A549 (cell line): ENCODE measurements at regions not wholly inside any gene's neighbourhood (a gene's known extent, or its start where the extent isn't known, plus 50 kb on each side); places are given as distances from the start of the nearest gene placed in this dataset.

ENCODE experiments used
- ATAC-seq, 2 experiments: fragments of 200-7000 bp in 1 of 2; fragments of >200 bp in 1 of 2; cut with Nextera tagmentation in 1 of 2; cut with Tn5 transposase in 1 of 2; 3 replicates each; pipeline versions ENCODE4 v1.8.0 to v1.9.1; 2018 to 2020; ENCODE audit warnings: mild to moderate bottlenecking in 1 of 2, moderate library complexity in 1 of 2
- CTCF ChIA-PET: fragments of 300-600 bp; sonication (Branson Sonifier 250); formaldehyde crosslinking; extraction: SDS; loops from one replicate; lab custom pipeline; 2021; ENCODE audit warnings: antibody characterized with exemption, inconsistent platforms; lab: Yijun Ruan, JAX
- POLR2A ChIA-PET: fragments of 350-600 bp; formaldehyde crosslinking; extraction: SDS; loops from one replicate; lab custom pipeline; 2021; ENCODE audit warnings: antibody characterized with exemption, inconsistent platforms; lab: Yijun Ruan, JAX
- DNase-seq, 2 experiments: peaks; one replicate each; pipeline versions ENCODE4 v3.0.0 to v3.0.0-alpha.2; 2011 to 2016; ENCODE audit warnings: low read depth in 1 of 2, low spot score in 1 of 2
- FAIRE-seq: peaks from 2 replicates; lab custom pipeline; 2011; peaks lifted over from hg19 to GRCh38; lab: Jason Lieb, UNC
- H3K27ac ChIP-seq, 2 experiments: fragments of >200 bp; sonication (Bioruptor Twin); formaldehyde crosslinking; 3 replicates each; pipeline ENCODE4 v1.5.1; 2016 to 2017
- H3K4me1 ChIP-seq: fragments of >200 bp; sonication (Bioruptor Twin); formaldehyde crosslinking; 3 replicates; pipeline ENCODE4 v1.6.1; 2016
- H3K4me2 ChIP-seq: fragments of >200 bp; sonication (Bioruptor Twin); formaldehyde crosslinking; 3 replicates; pipeline ENCODE4 v1.6.1; 2016
- H3K4me3 ChIP-seq: fragments of >200 bp; sonication (Bioruptor Twin); formaldehyde crosslinking; 3 replicates; pipeline ENCODE4 v1.5.1; 2016
- H3K9me3 ChIP-seq: fragments of >200 bp; sonication (Bioruptor Twin); formaldehyde crosslinking; 3 replicates; pipeline ENCODE4 v1.6.1; 2016
- CBX2 ChIP-seq: fragments of 200-600 bp; sonication (generic); IDR thresholded peaks from 2 replicates; pipeline ENCODE4 v1.6.1; 2016; ENCODE audit warnings: low read depth, mild to moderate bottlenecking, borderline replicate concordance
- CHD4 ChIP-seq: fragments of 200-600 bp; sonication (generic); IDR thresholded peaks from 2 replicates; pipeline ENCODE4 v1.6.1; 2016; ENCODE audit warnings: antibody characterized with exemption, mild to moderate bottlenecking, borderline replicate concordance
- EHF ChIP-seq: fragments of 250-450 bp; sonication (Bioruptor Pico); IDR thresholded peaks from 2 replicates; pipeline ENCODE4 v1.5.0; 2020; ENCODE audit warnings: mild to moderate bottlenecking
- EHMT2 ChIP-seq: fragments of 200-600 bp; sonication (generic); IDR thresholded peaks from 2 replicates; pipeline ENCODE4 v1.6.1; 2016; ENCODE audit warnings: antibody characterized with exemption, low read depth, mild to moderate bottlenecking, moderate library complexity
- EP300 ChIP-seq, 2 experiments: fragments of >200 bp; sonication (Bioruptor Twin); formaldehyde crosslinking; IDR thresholded peaks; 2 replicates in 1 of 2; 3 replicates in 1 of 2; pipeline ENCODE4 v1.6.1; 2016 to 2017
- ESRRA ChIP-seq: fragments of 150-350 bp; IDR thresholded peaks from 2 replicates; pipeline ENCODE4 v1.6.1; 2014; ENCODE audit warnings: mild to moderate bottlenecking, low read length, borderline replicate concordance
- FOSB ChIP-seq: fragments of 250-450 bp; sonication (Bioruptor Pico); IDR thresholded peaks from 2 replicates; pipeline ENCODE4 v1.5.0; 2020; ENCODE audit warnings: mild to moderate bottlenecking, moderate library complexity
- FOSL2 ChIP-seq, 2 experiments: fragments of 450-650 bp in 1 of 2; fragments of >200 bp in 1 of 2; sonication (Bioruptor Twin) in 1 of 2; formaldehyde crosslinking; IDR thresholded peaks; 2 replicates each; pipeline versions ENCODE4 v1.5.0 to v1.6.1; 2016 to 2020; ENCODE audit warnings: mild to moderate bottlenecking in 1 of 2, moderate library complexity in 1 of 2
- GATA3 ChIP-seq: IDR thresholded peaks from 2 replicates; pipeline ENCODE4 v1.6.1; 2012; ENCODE audit warnings: borderline replicate concordance
- HDAC2 ChIP-seq: fragments of 200-600 bp; sonication (generic); IDR thresholded peaks from 2 replicates; pipeline ENCODE4 v1.6.1; 2016
- HOXB13 ChIP-seq: fragments of 250-450 bp; sonication (Bioruptor Pico); IDR thresholded peaks from 2 replicates; pipeline ENCODE4 v1.5.0; 2020; ENCODE audit warnings: low read depth, mild to moderate bottlenecking, moderate library complexity
- HOXB5 ChIP-seq: fragments of 250-450 bp; sonication (Bioruptor Pico); IDR thresholded peaks from 2 replicates; pipeline ENCODE4 v1.5.0; 2020; ENCODE audit warnings: mild to moderate bottlenecking, moderate library complexity
- JUN ChIP-seq, 2 experiments: fragments of >200 bp; sonication (Bioruptor Twin); formaldehyde crosslinking; IDR thresholded peaks; 2 replicates in 1 of 2; 3 replicates in 1 of 2; pipeline ENCODE4 v1.6.1; 2016 to 2017
- MAZ ChIP-seq: fragments of 150-350 bp; IDR thresholded peaks from 2 replicates; pipeline ENCODE4 v1.6.1; 2014; ENCODE audit warnings: antibody characterized with exemption, low read depth, low read length, borderline replicate concordance
- PHF8 ChIP-seq: fragments of 200-600 bp; sonication (generic); IDR thresholded peaks from 2 replicates; pipeline ENCODE4 v1.6.1; 2016; ENCODE audit warnings: low read depth, mild to moderate bottlenecking, antibody characterized with exemption, moderate library complexity, borderline replicate concordance
- POLR2A ChIP-seq: IDR thresholded peaks from 2 replicates; pipeline ENCODE4 v1.6.1; 2012; ENCODE audit warnings: mild to moderate bottlenecking, low read length
- RAD21 ChIP-seq, 2 experiments: fragments of >200 bp in 1 of 2; sonication (Bioruptor Twin) in 1 of 2; formaldehyde crosslinking in 1 of 2; IDR thresholded peaks in 1 of 2; conservative IDR thresholded peaks in 1 of 2; 2 replicates in 1 of 2; 3 replicates in 1 of 2; pipeline ENCODE4 v1.6.1; 2012 to 2018; ENCODE audit warnings: inconsistent platforms in 1 of 2
- TP53 ChIP-seq: fragments of 250-450 bp; sonication (Bioruptor Pico); IDR thresholded peaks from 2 replicates; pipeline ENCODE4 v1.5.0; 2021; ENCODE audit warnings: mild to moderate bottlenecking, moderate library complexity
- ZFP36 ChIP-seq: fragments of 450-650 bp; IDR thresholded peaks from 2 replicates; pipeline ENCODE4 v1.6.1; 2014; ENCODE audit warnings: borderline replicate concordance; ENCODE audit not compliant: partially characterized antibody
- ZSCAN20 ChIP-seq: fragments of 250-450 bp; sonication (Bioruptor Pico); IDR thresholded peaks from 2 replicates; pipeline ENCODE4 v1.8.0; 2022; ENCODE audit warnings: mild to moderate bottlenecking, moderate library complexity
- WGBS: methylation state at CpG from one replicate; pipeline ENCODE4 v1.1.6; 2017; ENCODE audit errors: missing lambda C conversion rate; 5-methylcytosine and 5-hydroxymethylcytosine counted together
- TF ChIP-seq, protein P1 (sequence below): IDR thresholded peaks from 2 replicates; pipeline ENCODE4 v1.6.1; 2012; ENCODE audit warnings: low read depth, borderline replicate concordance
- TF ChIP-seq, protein P2 (sequence below): fragments of >200 bp; sonication (Bioruptor Twin); formaldehyde crosslinking; IDR thresholded peaks from 3 replicates; pipeline ENCODE4 v1.6.1; 2016
- TF ChIP-seq, protein P3 (sequence below): fragments of >200 bp; sonication (Bioruptor Twin); formaldehyde crosslinking; IDR thresholded peaks from 3 replicates; pipeline ENCODE4 v1.5.1; 2016
- TF ChIP-seq, protein P4 (sequence below): IDR thresholded peaks from 2 replicates; pipeline ENCODE4 v1.6.1; 2012
- TF ChIP-seq, protein P5 (sequence below): fragments of >200 bp; sonication (Bioruptor Twin); formaldehyde crosslinking; IDR thresholded peaks from 2 replicates; pipeline ENCODE4 v1.6.1; 2016

DNA sequence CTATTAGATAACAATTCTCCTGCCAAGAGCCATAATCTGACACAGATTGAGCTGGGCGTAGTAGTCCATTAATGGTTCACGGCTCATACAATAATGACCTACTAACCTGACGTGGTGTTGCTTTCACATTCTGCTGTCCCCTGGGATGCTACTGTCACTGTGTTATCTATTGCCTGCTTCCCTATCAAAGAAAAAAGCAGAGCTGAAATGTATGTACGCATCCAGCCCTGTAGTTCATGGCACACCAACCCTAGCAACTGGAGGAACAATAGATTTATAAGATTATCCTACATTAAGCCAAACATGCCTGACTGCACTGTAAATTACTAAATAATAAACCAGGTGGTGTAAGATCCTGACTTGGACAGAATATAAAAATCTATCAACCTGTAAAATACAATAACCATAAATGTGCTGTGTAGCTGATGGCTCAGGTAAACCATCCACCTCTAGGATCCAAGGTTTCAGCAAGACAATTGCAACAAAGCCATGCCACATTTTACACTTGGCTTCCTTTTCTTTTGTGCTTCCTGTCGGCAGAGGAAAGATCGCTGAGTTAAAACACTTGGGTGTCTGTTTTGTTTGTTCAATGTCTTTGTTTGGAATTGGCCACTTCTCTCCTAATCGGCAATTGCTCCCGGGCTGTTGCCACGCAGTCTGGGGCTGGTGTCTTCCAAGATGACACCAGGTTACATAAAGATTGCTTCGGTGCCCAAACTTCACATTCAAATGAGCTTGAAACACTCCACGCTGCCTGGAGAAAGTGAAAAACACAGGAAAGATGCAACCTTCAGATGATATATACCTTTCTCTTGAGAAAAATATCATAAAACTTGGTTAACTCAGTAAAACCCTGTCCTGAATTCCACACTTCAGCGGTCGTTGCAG is 143.9 kb upstream of the MGMT start:
- FAIRE-seq (no peak), DNase-seq (no peak), ATAC-seq (no peak)
- H3K27ac ChIP-seq: no peak overlapping the region
- WGBS: 21% methylated on average over 13 of the region's 13 CpGs
- TF ChIP-seq, protein P1, sequence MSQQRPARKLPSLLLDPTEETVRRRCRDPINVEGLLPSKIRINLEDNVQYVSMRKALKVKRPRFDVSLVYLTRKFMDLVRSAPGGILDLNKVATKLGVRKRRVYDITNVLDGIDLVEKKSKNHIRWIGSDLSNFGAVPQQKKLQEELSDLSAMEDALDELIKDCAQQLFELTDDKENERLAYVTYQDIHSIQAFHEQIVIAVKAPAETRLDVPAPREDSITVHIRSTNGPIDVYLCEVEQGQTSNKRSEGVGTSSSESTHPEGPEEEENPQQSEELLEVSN: no peak
- TF ChIP-seq FOSL2 (IDR thresholded peaks at IDR 0.05) (no peak), FOSL2 (CRISPR knock-in tag; IDR thresholded peaks at IDR 0.05) (no peak), CHD4 (no peak), CBX2 (no peak), JUN (IDR thresholded peaks at IDR 0.05) (no peak), EP300 (IDR thresholded peaks at IDR 0.05) (no peak), HOXB13 (CRISPR knock-in tag) (no peak), TP53 (no peak), HOXB5 (no peak), ZSCAN20 (CRISPR knock-in tag) (no peak)
- TF ChIP-seq, protein P2, sequence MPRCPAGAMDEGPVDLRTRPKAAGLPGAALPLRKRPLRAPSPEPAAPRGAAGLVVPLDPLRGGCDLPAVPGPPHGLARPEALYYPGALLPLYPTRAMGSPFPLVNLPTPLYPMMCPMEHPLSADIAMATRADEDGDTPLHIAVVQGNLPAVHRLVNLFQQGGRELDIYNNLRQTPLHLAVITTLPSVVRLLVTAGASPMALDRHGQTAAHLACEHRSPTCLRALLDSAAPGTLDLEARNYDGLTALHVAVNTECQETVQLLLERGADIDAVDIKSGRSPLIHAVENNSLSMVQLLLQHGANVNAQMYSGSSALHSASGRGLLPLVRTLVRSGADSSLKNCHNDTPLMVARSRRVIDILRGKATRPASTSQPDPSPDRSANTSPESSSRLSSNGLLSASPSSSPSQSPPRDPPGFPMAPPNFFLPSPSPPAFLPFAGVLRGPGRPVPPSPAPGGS: no peak
- TF ChIP-seq, protein P3, sequence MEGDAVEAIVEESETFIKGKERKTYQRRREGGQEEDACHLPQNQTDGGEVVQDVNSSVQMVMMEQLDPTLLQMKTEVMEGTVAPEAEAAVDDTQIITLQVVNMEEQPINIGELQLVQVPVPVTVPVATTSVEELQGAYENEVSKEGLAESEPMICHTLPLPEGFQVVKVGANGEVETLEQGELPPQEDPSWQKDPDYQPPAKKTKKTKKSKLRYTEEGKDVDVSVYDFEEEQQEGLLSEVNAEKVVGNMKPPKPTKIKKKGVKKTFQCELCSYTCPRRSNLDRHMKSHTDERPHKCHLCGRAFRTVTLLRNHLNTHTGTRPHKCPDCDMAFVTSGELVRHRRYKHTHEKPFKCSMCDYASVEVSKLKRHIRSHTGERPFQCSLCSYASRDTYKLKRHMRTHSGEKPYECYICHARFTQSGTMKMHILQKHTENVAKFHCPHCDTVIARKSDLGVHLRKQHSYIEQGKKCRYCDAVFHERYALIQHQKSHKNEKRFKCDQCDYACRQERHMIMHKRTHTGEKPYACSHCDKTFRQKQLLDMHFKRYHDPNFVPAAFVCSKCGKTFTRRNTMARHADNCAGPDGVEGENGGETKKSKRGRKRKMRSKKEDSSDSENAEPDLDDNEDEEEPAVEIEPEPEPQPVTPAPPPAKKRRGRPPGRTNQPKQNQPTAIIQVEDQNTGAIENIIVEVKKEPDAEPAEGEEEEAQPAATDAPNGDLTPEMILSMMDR: no peak
- TF ChIP-seq, protein P4, sequence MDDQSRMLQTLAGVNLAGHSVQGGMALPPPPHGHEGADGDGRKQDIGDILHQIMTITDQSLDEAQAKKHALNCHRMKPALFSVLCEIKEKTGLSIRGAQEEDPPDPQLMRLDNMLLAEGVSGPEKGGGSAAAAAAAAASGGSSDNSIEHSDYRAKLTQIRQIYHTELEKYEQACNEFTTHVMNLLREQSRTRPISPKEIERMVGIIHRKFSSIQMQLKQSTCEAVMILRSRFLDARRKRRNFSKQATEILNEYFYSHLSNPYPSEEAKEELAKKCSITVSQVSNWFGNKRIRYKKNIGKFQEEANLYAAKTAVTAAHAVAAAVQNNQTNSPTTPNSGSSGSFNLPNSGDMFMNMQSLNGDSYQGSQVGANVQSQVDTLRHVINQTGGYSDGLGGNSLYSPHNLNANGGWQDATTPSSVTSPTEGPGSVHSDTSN: no peak
- no peak overlapping the region for H3K4me2 ChIP-seq
- no peak overlapping the region for H3K4me3 ChIP-seq
- H3K4me1 ChIP-seq: no peaks in the 10 kb centered on the region
- POLR2A ChIA-PET: no interaction called here
- CTCF ChIA-PET: no interaction called here
- H3K9me3 ChIP-seq: no peaks in the 10 kb centered on the region

DNA sequence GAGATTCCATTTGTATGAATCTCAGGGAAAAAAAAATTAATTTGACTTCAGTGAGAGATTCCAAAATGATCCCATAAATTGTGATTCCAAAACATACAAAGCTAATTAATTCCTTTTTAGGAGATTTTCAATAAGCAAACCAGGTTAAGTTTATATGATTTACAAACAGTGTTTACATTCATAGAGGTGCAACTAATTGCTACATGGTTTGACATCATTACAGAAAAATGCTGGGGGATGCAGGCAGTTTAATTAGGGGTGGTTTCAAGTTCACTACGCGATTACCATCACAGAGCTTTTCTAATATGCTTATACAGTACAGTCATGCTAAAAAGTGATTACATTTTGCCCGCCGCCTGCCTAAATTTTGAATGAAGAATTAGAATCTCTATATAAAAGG is 143.2 kb upstream of the MGMT start:
- Histone ChIP-seq H3K4me2 (no peak overlapping the region), H3K4me1 (no peaks in the 10 kb centered on the region), H3K4me3 (no peak overlapping the region), H3K9me3 (no peaks in the 10 kb centered on the region), H3K27ac (no peak overlapping the region)
- ATAC-seq: no peak
- no peak for FAIRE-seq
- CTCF ChIA-PET: no interaction called here
- POLR2A ChIA-PET: no interaction called here
- 28% methylated on average over 4 of the region's 4 CpGs for WGBS
- TF ChIP-seq EHF (CRISPR knock-in tag) (no peak), CHD4 (no peak), HDAC2 (no peak), MAZ (no peak)
- TF ChIP-seq, protein P1: no peak
- DNase-seq: no peak

DNA sequence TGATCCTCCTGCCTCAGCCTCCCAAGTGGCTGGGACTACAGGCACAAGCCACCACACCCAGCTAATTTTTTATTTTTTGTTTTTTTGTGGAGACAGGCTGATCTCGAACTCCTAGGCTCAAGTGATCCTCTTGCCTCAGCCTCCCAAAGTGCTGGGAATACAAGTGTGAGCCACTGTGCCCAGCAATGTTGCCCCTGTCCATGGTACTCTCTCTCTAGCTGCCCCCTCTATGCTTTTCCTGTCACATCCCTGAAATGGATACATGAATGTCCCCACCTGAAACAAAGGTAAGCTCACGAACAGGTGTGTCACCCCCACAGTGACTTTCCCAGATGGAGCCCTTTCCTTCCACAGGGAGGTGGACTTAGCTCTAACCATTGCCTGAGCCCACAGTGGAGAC is 141.1 kb upstream of the MGMT start:
- ChIA-PET POLR2A (no interaction called here), CTCF (no interaction called here)
- H3K4me3 ChIP-seq: no peak overlapping the region
- no peak overlapping the region for H3K27ac ChIP-seq
- no peaks in the 10 kb centered on the region for H3K4me1 ChIP-seq
- no peak overlapping the region for H3K4me2 ChIP-seq
- FAIRE-seq: no peak
- no peak for ATAC-seq
- no peak for DNase-seq
- H3K9me3 ChIP-seq: no peaks in the 10 kb centered on the region
- WGBS: 0% methylated on average over 2 of the region's 2 CpGs
- TF ChIP-seq EHF (CRISPR knock-in tag): no peak
- TF ChIP-seq EHMT2: no peak
- no peak for TF ChIP-seq ZFP36
- TF ChIP-seq, protein P1: no peak
- no peak for TF ChIP-seq PHF8
- no peak for TF ChIP-seq POLR2A
- no peak for TF ChIP-seq ESRRA
- TF ChIP-seq, protein P5, sequence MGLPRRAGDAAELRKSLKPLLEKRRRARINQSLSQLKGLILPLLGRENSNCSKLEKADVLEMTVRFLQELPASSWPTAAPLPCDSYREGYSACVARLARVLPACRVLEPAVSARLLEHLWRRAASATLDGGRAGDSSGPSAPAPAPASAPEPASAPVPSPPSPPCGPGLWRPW: no peak
- TF ChIP-seq GATA3: no peak
- no peak for TF ChIP-seq TP53
- TF ChIP-seq RAD21 (conservative IDR thresholded peaks at IDR 0.05 in 1 of 2, IDR thresholded peaks at IDR 0.05 in 1 of 2): no peak
- no peak for TF ChIP-seq FOSB (CRISPR knock-in tag)
- TF ChIP-seq, protein P4: no peak
